Pons (tissue), 1 donor: ENCODE measurements at regions not wholly inside any gene's neighbourhood (a gene's known extent, or its start where the extent isn't known, plus 50 kb on each side); places are given as distances from the start of the nearest gene placed in this dataset.

Source experiments
- DNase-seq: peaks from one replicate; pipeline ENCODE4 v3.0.0-alpha.2; 2016; ENCODE audit warnings: low spot score

DNA sequence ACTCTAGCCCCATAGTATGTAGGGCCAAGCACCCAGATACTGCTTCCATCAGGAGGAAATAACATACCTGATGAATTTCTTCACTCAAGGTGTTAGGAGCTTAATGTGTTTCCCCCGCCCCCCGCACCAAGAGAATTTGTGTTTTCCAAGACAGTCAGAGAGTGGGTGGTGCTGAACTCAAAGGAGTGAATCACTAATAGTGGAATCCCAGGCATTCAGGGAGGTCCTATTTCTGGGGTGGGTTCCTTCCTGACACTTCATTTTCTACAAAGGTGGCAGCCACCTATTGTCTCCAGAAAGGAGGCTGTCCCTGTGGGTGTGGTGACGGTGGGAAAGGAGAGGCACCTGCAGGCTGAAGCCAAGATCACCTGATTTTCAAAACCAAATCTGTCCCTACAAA lies 50.8 kb upstream of the ELF5 start:
- no peak for DNase-seq

- peak; percentile 79 for DNase-seq
Measured at GRCh38 chr11:34564807-34565241, 51.2 kb upstream of the ELF5 start.

DNA sequence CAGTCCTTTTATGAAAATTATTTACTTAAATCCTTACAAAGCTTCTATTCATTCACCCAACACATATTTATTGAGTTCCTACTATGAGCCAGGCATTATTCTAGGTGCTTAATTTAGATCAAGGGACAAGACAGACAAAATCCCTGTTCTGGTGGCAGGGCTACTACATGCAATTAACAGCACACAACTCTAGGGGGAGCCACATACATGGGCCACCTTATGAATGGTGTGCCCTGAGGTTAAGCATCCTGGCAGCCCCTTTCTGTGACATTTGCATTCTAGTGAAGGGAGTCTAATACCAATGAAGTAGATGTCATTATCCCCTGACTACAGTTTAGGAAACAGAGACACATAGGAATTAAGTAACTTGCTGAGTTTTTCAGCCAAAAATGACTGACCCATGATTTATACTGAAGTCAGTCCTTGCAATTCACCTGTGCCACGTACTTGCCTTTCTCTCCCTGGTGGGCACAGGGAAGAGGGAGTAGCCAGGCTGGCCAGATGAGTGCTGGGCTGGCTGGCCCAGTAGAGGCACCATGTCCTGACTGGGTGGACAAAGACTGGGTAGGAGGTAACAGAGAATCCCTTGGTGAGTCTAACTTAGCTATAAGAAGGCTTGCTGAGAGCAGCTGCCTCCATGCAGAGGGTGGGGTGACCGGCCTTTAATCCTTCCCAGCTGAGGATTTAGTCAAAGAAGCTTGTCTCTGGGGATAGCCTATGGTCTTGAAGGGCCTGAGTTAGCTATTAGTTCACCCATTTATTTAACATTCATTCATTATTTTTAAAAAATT lies 52.0 kb upstream of the ELF5 start:
- no peak for DNase-seq

GRCh38 chr11:34566208-34566551 lies 52.6 kb upstream of the ELF5 start:
- peak; percentile 37 for DNase-seq

DNA sequence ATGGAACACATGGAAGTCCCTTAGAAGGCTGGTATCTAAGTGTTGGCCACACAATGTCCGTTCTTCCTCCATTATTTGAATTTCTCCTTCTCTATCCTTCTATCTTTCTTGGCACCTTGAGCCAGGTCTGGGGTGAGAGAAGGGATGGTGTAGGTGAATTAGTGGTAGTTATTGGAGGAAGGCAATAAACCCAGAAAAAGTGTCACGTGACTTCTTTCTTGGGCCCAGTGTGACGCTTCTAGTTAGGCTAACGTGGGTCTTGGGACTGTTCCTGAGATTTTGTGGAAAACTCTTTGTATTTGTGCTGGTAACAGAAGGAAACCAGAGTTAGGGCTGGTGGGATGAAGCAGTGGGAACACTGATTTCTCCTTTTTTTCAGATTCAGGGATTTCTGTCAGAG lies 53.1 kb upstream of the ELF5 start:
- no peak for DNase-seq

DNA sequence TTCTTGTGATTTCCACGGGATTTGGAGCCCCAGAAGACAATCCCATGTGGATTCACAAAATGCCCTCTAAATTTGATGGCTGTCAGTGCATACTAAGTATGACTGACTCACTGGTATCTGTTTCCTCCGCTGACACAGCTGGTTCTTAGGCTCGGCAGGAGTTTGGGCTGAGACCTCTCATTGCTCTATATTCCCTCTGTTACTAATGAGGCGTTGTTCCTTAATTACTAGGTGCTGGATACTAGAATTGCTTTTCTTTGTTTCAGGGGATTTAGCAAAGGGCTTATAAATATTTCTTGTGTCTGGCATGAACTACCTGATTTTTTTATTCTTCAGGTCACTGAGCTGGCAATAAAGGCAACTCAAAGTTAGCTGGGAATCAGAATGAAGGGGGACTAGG lies 53.2 kb upstream of the EHF start:
- no peak for DNase-seq

DNA sequence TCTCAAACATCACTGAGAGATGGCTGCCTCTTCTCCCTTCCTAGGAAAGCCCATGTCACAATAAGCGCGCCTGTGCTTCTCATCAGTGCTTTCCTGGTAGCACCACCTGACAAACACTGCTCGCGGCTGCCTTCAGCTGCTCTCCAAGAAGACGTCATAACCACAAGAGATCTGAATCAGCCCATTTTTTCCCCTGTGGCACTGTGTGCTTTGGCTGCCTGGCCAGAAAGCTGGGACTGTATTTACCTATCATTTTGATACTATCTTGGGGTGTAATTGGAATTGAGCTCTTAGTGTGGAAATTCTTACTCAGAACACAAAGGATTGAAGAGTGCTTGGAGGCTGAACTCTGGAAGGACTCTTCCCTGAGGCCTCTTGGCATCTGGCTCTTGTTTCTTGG lies 50.3 kb upstream of the EHF start:
- DNase-seq = no peak
